ENCODE measurements at regions not wholly inside any gene's neighbourhood (a gene's known extent, or its start where the extent isn't known, plus 50 kb on each side); places are given as distances from the start of the nearest gene placed in this dataset.

DNA sequence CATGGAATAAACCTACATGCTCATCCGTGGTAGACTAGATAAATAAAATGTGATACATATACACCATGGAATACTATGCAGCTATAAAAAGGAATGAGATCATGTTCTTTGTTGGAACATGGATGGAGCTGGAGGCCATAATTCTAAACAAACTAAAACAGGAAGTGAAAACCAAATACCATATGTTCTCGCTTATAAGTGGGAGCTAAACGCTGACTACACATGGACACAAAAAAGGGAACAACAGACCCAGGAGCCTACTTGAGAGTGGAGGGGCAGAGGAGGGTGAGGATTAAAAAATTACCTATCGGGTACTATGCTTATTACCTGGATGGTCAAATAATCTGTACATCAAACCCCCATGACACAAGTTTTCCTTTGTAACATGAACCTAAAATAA is 68.7 kb upstream of the SEC61G start:
- TF ChIP-seq, protein P1, sequence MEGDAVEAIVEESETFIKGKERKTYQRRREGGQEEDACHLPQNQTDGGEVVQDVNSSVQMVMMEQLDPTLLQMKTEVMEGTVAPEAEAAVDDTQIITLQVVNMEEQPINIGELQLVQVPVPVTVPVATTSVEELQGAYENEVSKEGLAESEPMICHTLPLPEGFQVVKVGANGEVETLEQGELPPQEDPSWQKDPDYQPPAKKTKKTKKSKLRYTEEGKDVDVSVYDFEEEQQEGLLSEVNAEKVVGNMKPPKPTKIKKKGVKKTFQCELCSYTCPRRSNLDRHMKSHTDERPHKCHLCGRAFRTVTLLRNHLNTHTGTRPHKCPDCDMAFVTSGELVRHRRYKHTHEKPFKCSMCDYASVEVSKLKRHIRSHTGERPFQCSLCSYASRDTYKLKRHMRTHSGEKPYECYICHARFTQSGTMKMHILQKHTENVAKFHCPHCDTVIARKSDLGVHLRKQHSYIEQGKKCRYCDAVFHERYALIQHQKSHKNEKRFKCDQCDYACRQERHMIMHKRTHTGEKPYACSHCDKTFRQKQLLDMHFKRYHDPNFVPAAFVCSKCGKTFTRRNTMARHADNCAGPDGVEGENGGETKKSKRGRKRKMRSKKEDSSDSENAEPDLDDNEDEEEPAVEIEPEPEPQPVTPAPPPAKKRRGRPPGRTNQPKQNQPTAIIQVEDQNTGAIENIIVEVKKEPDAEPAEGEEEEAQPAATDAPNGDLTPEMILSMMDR (IDR thresholded peaks at IDR 0.05; ENCODE audit: low read length), result no peak
- no peak for TF ChIP-seq EZH2 (IDR thresholded peaks at IDR 0.05; ENCODE audit: borderline replicate concordance, low read length)

All from OCI-LY1 (cell line).